K562 (cell line): ENCODE measurements at regions not wholly inside any gene's neighbourhood (a gene's known extent, or its start where the extent isn't known, plus 50 kb on each side); places are given as distances from the start of the nearest gene placed in this dataset.

Experiments used
- ATAC-seq: fragments of 200-7000 bp; cut with Tn5 transposase; 3 replicates; pipeline ENCODE4 v1.9.1; 2020; ENCODE audit warnings: moderate library complexity
- BruUV-seq: library from RNA; stranded (reverse); fragments of 400-500 nt; replicated peaks from 2 replicates; lab custom pipeline; 2021; lab: Mats Ljungman, UMichigan
- CTCF ChIA-PET: fragments of 300-600 bp; formaldehyde crosslinking; extraction: SDS; loops from one replicate; lab custom pipeline; 2021; ENCODE audit warnings: low intra/inter-chr PET ratio; lab: Yijun Ruan, JAX
- POLR2A ChIA-PET: fragments of 300-600, 350-650 bp; sonication (Branson Sonifier 250); formaldehyde crosslinking; extraction: SDS; loops from one replicate; lab custom pipeline; 2021; ENCODE audit warnings: antibody characterized with exemption, inconsistent platforms; lab: Yijun Ruan, JAX
- DNase-seq, 4 experiments: peaks; one replicate each; pipeline versions ENCODE4 v3.0.0 to v3.0.0-alpha.2; 2011 to 2018; ENCODE audit warnings: low spot score in 3 of 4, mixed read lengths in 3 of 4; ENCODE audit errors: extremely low read depth in 1 of 4
- FAIRE-seq: peaks from 2 replicates; lab custom pipeline; 2011; peaks lifted over from hg19 to GRCh38; lab: Jason Lieb, UNC
- H2AFZ ChIP-seq: 2 replicates; pipeline ENCODE4 v1.6.0; 2011; ENCODE audit warnings: low read depth, low read length, control low read depth, inconsistent platforms
- H3K27ac ChIP-seq: fragments of 200-600 bp; 3 replicates; pipeline ENCODE4 v1.8.0; 2011; ENCODE audit warnings: low read depth, mild to moderate bottlenecking, control low read depth, inconsistent platforms, low read length, moderate library complexity, mixed read lengths; ENCODE audit errors: extremely low read depth
- H3K27me3 ChIP-seq, 2 experiments: fragments of 300-600 bp in 1 of 2; 2 replicates in 1 of 2; 3 replicates in 1 of 2; pipeline versions ENCODE4 v1.6.0 to v1.8.0; 2011; ENCODE audit warnings: inconsistent platforms in 2 of 2, low read length in 2 of 2, mild to moderate bottlenecking in 1 of 2, mixed read lengths in 1 of 2, moderate library complexity in 1 of 2; ENCODE audit not compliant: control insufficient read depth in 2 of 2, insufficient read depth in 2 of 2
- H3K36me3 ChIP-seq: fragments of 300-600 bp; 3 replicates; pipeline ENCODE4 v1.8.0; 2011; ENCODE audit warnings: mild to moderate bottlenecking, low read length, inconsistent platforms; ENCODE audit not compliant: control insufficient read depth, insufficient read depth
- H3K4me1 ChIP-seq, 2 experiments: fragments of 200-600 bp in 1 of 2; replicated peaks in 1 of 2; 2 replicates in 1 of 2; 3 replicates in 1 of 2; pipeline versions ENCODE4 v1.5.1 to v1.8.0; 2011; ENCODE audit warnings: inconsistent platforms in 2 of 2, low read length in 2 of 2, mild to moderate bottlenecking in 1 of 2, mixed read lengths in 1 of 2, moderate library complexity in 1 of 2; ENCODE audit not compliant: control insufficient read depth in 2 of 2, insufficient read depth in 2 of 2
- H3K4me2 ChIP-seq: 2 replicates; pipeline ENCODE4 v1.6.1; 2011; ENCODE audit warnings: low read length, control low read depth, inconsistent platforms, mixed read lengths; ENCODE audit not compliant: insufficient read depth
- H3K4me3 ChIP-seq: fragments of 200-600 bp; sonication (generic), shearing (Covaris generic); 2 replicates; pipeline ENCODE4 v1.5.1; 2016; ENCODE audit warnings: control low read depth, inconsistent platforms
- H3K79me2 ChIP-seq: fragments of 200-600 bp; 3 replicates; pipeline ENCODE4 v1.8.0; 2011; ENCODE audit warnings: low read length, inconsistent platforms; ENCODE audit not compliant: control insufficient read depth, insufficient read depth
- H3K9ac ChIP-seq, 2 experiments: 2 replicates each; pipeline versions ENCODE4 v1.6.0 to v1.6.1; 2011; ENCODE audit warnings: low read depth in 2 of 2, low read length in 2 of 2, control low read depth in 1 of 2, inconsistent platforms in 1 of 2, mild to moderate bottlenecking in 1 of 2, mixed read lengths in 1 of 2; ENCODE audit not compliant: insufficient read depth in 1 of 2
- H3K9me1 ChIP-seq: one replicate; pipeline ENCODE4 v1.6.0; 2011; ENCODE audit warnings: inconsistent platforms, mild to moderate bottlenecking, low read length, moderate library complexity; ENCODE audit not compliant: control insufficient read depth, insufficient read depth
- H3K9me3 ChIP-seq: replicated peaks from 2 replicates; pipeline ENCODE4 v1.5.1; 2011; ENCODE audit warnings: low read depth, low read length, inconsistent platforms; ENCODE audit not compliant: control insufficient read depth, insufficient read depth
- H4K20me1 ChIP-seq: replicated peaks from 2 replicates; pipeline ENCODE4 v1.6.1; 2011; ENCODE audit warnings: low read length, inconsistent platforms, mixed read lengths; ENCODE audit not compliant: control insufficient read depth, insufficient read depth
- CEBPG ChIP-seq, 3 experiments: fragments of 200-800 bp in 1 of 3; sonication (Bioruptor generic) in 1 of 3; sonication (generic) in 1 of 3; formaldehyde crosslinking in 1 of 3; IDR thresholded peaks in 2 of 3; conservative IDR thresholded peaks in 1 of 3; 2 replicates each; pipeline versions ENCODE4 v1.6.1 to v1.8.0; 2016 to 2022; ENCODE audit warnings: missing compliant biosample characterization in 2 of 3, missing genetic modification characterization in 2 of 3, mild to moderate bottlenecking in 1 of 3, missing genetic modification reagents in 1 of 3
- CXXC5 ChIP-seq: fragments of 250-450 bp; sonication (Bioruptor Pico); IDR thresholded peaks from 2 replicates; pipeline ENCODE4 v1.8.0; 2022; ENCODE audit warnings: inconsistent platforms, mild to moderate bottlenecking, moderate library complexity
- KLF1 ChIP-seq: fragments of 450-650 bp; IDR thresholded peaks from 2 replicates; pipeline ENCODE4 v1.6.1; 2016; ENCODE audit warnings: missing genetic modification characterization, missing compliant biosample characterization
- MTA2 ChIP-seq: fragments of 450-650 bp; IDR thresholded peaks from 2 replicates; pipeline ENCODE4 v1.6.1; 2016; ENCODE audit warnings: low read depth
- MXI1 ChIP-seq: IDR thresholded peaks from 2 replicates; pipeline ENCODE4 v1.6.1; 2011; ENCODE audit warnings: low read depth, mild to moderate bottlenecking, improper control_type of control experiment, low read length
- NFIX ChIP-seq: fragments of 250-450 bp; sonication (Bioruptor Pico); IDR thresholded peaks from 2 replicates; pipeline ENCODE4 v1.4.0; 2020; ENCODE audit warnings: low read depth, mild to moderate bottlenecking, moderate library complexity
- POLR3A ChIP-seq: IDR thresholded peaks from 2 replicates; pipeline ENCODE4 v1.6.1; 2011; ENCODE audit warnings: borderline replicate concordance, mild to moderate bottlenecking, moderate library complexity; ENCODE audit not compliant: insufficient read length, insufficient read depth; ENCODE audit errors: extremely low read depth
- PPARD ChIP-seq: fragments of 250-450 bp; sonication (Bioruptor Pico); IDR thresholded peaks from 2 replicates; pipeline ENCODE4 v1.8.0; 2022; ENCODE audit warnings: inconsistent platforms, mild to moderate bottlenecking, moderate library complexity
- SMAD2 ChIP-seq: fragments of 150-350 bp; IDR thresholded peaks from 2 replicates; pipeline ENCODE4 v1.6.1; 2014; ENCODE audit warnings: low read depth, mild to moderate bottlenecking, low read length
- U2AF1 ChIP-seq: fragments of 200-400 bp; formaldehyde crosslinking; optimal IDR thresholded peaks from 2 replicates; pipeline ENCODE3; 2017; ENCODE audit warnings: mild to moderate bottlenecking, low read depth, low read length, moderate library complexity
- ZFP1 ChIP-seq: fragments of 450-650 bp; formaldehyde crosslinking; IDR thresholded peaks from 2 replicates; pipeline ENCODE4 v1.4.0; 2020; ENCODE audit warnings: mild to moderate bottlenecking, mixed read lengths
- ZNF274 ChIP-seq: IDR thresholded peaks from 2 replicates; pipeline ENCODE4 v1.6.1; 2011; ENCODE audit warnings: low read depth, mild to moderate bottlenecking, low read length, moderate library complexity, borderline replicate concordance
- WGBS: fragments of 100-300 bp; shearing (Covaris generic); methylation state at CpG from one replicate; pipeline ENCODE4 v1.1.6; 2016; ENCODE audit warnings: low coverage, mixed read lengths; ENCODE audit not compliant: insufficient coverage; ENCODE audit errors: missing lambda C conversion rate; 5-methylcytosine and 5-hydroxymethylcytosine counted together
- in situ Hi-C: fragments of 300-500 bp; cut with MboI; formaldehyde crosslinking; loops from 4 replicates; pipeline ENCODE4 v1.15.0; 2018; ENCODE audit warnings: inconsistent platforms, mixed read lengths
- intact Hi-C: fragments of 100-400 bp; cut with micrococcal nuclease; formaldehyde crosslinking; loops from 2 replicates; pipeline ENCODE4 v1.14.2; 2022
- TF ChIP-seq, protein P1 (sequence below): fragments of 450-650 bp; IDR thresholded peaks from 2 replicates; pipeline ENCODE4 v1.6.1; 2018; ENCODE audit warnings: mild to moderate bottlenecking, low read depth; ENCODE audit not compliant: partially characterized antibody
- TF ChIP-seq, protein P2 (sequence below): sonication (generic); formaldehyde crosslinking; IDR thresholded peaks from 2 replicates; pipeline ENCODE4 v1.5.0; 2020; ENCODE audit warnings: missing genetic modification reagents
- TF ChIP-seq, protein P3 (sequence below): fragments of 150-350 bp; conservative IDR thresholded peaks from 2 replicates; pipeline ENCODE4 v1.6.1; 2014; ENCODE audit warnings: low read length
- TF ChIP-seq, protein P4 (sequence below): fragments of 250-450 bp; sonication (Bioruptor Pico); IDR thresholded peaks from 2 replicates; pipeline ENCODE4 v1.9.0; 2021; ENCODE audit warnings: mild to moderate bottlenecking

DNA sequence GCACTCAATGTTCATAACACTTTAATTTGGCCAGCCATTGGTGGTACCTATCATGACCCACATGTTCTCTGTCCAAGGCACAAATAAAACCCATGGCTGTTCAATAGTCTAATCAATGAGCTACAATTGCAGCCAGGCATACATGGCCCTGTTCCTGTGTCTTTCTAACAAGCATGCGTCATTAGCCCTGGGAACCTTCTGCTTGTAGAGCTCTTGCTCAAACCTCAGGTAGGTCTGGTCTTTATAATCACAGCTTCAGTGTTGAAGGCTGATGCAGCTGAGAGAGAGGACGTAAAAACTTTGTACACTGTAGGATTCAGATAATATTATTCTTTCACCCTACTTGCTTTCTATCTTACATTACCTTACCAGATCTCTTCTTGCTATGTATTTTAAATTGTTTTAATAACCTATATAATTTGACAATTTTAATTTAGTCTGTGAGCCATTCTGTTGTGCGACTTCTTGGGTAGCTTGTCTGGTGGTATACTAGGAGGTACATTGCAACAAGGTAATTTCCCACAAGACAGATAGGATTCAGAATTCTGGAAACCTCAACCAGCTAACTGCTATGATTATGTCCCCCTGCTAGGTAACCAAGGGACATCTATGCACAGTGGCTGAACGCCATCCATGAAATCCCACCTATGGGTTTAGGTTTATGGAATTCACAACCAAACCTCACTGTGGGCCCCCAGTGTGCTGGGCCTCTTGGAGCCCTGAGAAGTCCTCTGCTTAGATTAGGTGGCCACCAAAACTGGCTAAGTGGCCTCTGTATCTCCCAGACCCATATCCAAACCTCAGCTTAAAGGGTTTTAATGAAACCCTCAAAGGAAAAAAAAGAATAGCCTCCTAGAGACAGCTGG lies 55.4 kb upstream of the RIPOR2 start:
- H2AFZ ChIP-seq, result no peak overlapping the region
- no TSS peak for BruUV-seq
- no peak overlapping the region for H3K4me3 ChIP-seq
- no peak for ATAC-seq
- intact Hi-C loops, result loop anchor here (5.0 kb wide), 1 partner anchor 469 kb away; no protein-coding TSS in a partner anchor
- no peaks in the 10 kb centered on the region for H3K9me1 ChIP-seq
- no peak overlapping the region for H3K4me2 ChIP-seq
- H3K9ac ChIP-seq, result no peak overlapping the region
- POLR2A ChIA-PET, result interaction anchor here (0.5 kb wide), 1 partner anchor 80 kb away, joined by 3 read pairs; no protein-coding TSS in a partner anchor
- H3K79me2 ChIP-seq, result no peaks in the 10 kb centered on the region
- CTCF ChIA-PET, result interaction anchor here (1.3 to 1.7 kb wide), 2 partner anchors 135 to 410 kb away, joined by 5 read pairs; no protein-coding TSS in a partner anchor
- in situ Hi-C loops, result no loop called here
- no peak for DNase-seq
- no peaks in the 10 kb centered on the region for H3K4me1 ChIP-seq
- no peak for FAIRE-seq
- H4K20me1 ChIP-seq, result no peaks in the 10 kb centered on the region
- 0% methylated on average over 4 of the region's 4 CpGs for WGBS
- no peaks in the 10 kb centered on the region for H3K9me3 ChIP-seq
- H3K36me3 ChIP-seq, result no peaks in the 10 kb centered on the region
- H3K27ac ChIP-seq, result no peak overlapping the region
- no peaks in the 10 kb centered on the region for H3K27me3 ChIP-seq
- TF ChIP-seq U2AF1 (no peak), KLF1 (tag) (no peak), CEBPG (CRISPR knock-in tag; IDR thresholded peaks at IDR 0.05) (no peak), CEBPG (tag; conservative IDR thresholded peaks at IDR 0.05 in 1 of 2, IDR thresholded peaks at IDR 0.05 in 1 of 2) (no peak), MXI1 (no peak), NFIX (CRISPR knock-in tag) (no peak), ZFP1 (CRISPR knock-in tag) (no peak), POLR3A (no peak), ZNF274 (no peak), MTA2 (no peak), SMAD2 (no peak), PPARD (CRISPR knock-in tag) (no peak), CXXC5 (CRISPR knock-in tag) (no peak)
- TF ChIP-seq, protein P1, sequence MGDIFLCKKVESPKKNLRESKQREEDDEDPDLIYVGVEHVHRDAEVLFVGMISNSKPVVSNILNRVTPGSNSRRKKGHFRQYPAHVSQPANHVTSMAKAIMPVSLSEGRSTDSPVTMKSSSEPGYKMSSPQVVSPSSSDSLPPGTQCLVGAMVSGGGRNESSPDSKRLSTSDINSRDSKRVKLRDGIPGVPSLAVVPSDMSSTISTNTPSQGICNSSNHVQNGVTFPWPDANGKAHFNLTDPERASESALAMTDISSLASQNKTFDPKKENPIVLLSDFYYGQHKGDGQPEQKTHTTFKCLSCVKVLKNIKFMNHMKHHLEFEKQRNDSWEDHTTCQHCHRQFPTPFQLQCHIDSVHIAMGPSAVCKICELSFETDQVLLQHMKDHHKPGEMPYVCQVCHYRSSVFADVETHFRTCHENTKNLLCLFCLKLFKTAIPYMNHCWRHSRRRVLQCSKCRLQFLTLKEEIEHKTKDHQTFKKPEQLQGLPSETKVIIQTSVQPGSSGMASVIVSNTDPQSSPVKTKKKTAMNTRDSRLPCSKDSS, result no peak
- TF ChIP-seq, protein P2, sequence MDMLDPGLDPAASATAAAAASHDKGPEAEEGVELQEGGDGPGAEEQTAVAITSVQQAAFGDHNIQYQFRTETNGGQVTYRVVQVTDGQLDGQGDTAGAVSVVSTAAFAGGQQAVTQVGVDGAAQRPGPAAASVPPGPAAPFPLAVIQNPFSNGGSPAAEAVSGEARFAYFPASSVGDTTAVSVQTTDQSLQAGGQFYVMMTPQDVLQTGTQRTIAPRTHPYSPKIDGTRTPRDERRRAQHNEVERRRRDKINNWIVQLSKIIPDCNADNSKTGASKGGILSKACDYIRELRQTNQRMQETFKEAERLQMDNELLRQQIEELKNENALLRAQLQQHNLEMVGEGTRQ (CRISPR knock-in tag), result no peak
- TF ChIP-seq, protein P3, sequence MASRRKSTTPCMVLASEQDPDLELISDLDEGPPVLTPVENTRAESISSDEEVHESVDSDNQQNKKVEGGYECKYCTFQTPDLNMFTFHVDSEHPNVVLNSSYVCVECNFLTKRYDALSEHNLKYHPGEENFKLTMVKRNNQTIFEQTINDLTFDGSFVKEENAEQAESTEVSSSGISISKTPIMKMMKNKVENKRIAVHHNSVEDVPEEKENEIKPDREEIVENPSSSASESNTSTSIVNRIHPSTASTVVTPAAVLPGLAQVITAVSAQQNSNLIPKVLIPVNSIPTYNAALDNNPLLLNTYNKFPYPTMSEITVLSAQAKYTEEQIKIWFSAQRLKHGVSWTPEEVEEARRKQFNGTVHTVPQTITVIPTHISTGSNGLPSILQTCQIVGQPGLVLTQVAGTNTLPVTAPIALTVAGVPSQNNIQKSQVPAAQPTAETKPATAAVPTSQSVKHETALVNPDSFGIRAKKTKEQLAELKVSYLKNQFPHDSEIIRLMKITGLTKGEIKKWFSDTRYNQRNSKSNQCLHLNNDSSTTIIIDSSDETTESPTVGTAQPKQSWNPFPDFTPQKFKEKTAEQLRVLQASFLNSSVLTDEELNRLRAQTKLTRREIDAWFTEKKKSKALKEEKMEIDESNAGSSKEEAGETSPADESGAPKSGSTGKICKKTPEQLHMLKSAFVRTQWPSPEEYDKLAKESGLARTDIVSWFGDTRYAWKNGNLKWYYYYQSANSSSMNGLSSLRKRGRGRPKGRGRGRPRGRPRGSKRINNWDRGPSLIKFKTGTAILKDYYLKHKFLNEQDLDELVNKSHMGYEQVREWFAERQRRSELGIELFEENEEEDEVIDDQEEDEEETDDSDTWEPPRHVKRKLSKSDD, result no peak
- TF ChIP-seq, protein P4, sequence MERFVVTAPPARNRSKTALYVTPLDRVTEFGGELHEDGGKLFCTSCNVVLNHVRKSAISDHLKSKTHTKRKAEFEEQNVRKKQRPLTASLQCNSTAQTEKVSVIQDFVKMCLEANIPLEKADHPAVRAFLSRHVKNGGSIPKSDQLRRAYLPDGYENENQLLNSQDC (CRISPR knock-in tag), result no peak
